ENCODE measurements at regions not wholly inside any gene's neighbourhood (a gene's known extent, or its start where the extent isn't known, plus 50 kb on each side); places are given as distances from the start of the nearest gene placed in this dataset.

DNA sequence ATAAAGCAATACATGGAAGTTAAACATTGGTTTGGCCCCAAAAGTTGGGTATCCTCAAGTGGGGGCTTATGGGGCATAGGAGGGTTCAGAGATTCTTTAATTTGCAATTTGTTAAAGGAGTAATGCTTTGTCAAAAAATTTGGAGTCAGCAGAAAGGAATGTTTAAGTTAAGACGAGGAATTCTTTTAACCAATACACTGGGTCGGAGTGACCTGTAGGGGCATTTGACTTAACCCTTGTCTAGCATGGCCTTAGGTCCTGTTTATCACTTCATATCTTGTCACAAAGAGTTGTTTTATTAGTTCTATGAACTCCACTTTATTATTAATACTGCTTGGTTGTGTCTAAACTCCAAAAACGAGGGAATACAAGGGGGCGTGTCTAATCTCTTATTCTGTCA is 656.1 kb upstream of the RORB start:
- TF ChIP-seq, protein P1, sequence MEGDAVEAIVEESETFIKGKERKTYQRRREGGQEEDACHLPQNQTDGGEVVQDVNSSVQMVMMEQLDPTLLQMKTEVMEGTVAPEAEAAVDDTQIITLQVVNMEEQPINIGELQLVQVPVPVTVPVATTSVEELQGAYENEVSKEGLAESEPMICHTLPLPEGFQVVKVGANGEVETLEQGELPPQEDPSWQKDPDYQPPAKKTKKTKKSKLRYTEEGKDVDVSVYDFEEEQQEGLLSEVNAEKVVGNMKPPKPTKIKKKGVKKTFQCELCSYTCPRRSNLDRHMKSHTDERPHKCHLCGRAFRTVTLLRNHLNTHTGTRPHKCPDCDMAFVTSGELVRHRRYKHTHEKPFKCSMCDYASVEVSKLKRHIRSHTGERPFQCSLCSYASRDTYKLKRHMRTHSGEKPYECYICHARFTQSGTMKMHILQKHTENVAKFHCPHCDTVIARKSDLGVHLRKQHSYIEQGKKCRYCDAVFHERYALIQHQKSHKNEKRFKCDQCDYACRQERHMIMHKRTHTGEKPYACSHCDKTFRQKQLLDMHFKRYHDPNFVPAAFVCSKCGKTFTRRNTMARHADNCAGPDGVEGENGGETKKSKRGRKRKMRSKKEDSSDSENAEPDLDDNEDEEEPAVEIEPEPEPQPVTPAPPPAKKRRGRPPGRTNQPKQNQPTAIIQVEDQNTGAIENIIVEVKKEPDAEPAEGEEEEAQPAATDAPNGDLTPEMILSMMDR (IDR thresholded peaks at IDR 0.05), result no peak
- no peak for TF ChIP-seq POLR2A (IDR thresholded peaks at IDR 0.05)
